ENCODE measurements at regions not wholly inside any gene's neighbourhood (a gene's known extent, or its start where the extent isn't known, plus 50 kb on each side); places are given as distances from the start of the nearest gene placed in this dataset.

GRCh38 chr12:98421316-98421715, 94.1 kb upstream of the TMPO start:
- no peak for TF ChIP-seq CTCF (IDR thresholded peaks at IDR 0.05; ENCODE audit: low read length)
- no peak for TF ChIP-seq EZH2 (optimal IDR thresholded peaks at IDR 0.05; ENCODE audit: low read depth, low read length)
- no peak for TF ChIP-seq EZH2phosphoT487 (IDR thresholded peaks at IDR 0.05; ENCODE audit: low read length)
